ENCODE measurements at regions not wholly inside any gene's neighbourhood (a gene's known extent, or its start where the extent isn't known, plus 50 kb on each side); places are given as distances from the start of the nearest gene placed in this dataset.

GRCh38 chr3:165406425-165406824 lies 210.2 kb upstream of the SLITRK3 start:
- H3K4me3 ChIP-seq (ENCODE audit: low read depth, poor library complexity, severe bottlenecking) = no peak overlapping the region
- no peak for DNase-seq (ENCODE audit: low spot score in 2 of 2)
- TF ChIP-seq POLR2A (IDR thresholded peaks at IDR 0.05) (no peak), CTCF (IDR thresholded peaks at IDR 0.05) (no peak)
- 92 to 95% methylated on average over 2 of the region's 2 CpGs for WGBS, 2 donors
- intact Hi-C loops (cut with DNase I; ENCODE audit: low total_unique reads) = no loop called here

GRCh38 chr3:165404357-165405027 lies 208.3 kb upstream of the SLITRK3 start:
- no peak for TF ChIP-seq CTCF (IDR thresholded peaks at IDR 0.05)
- TF ChIP-seq POLR2A (IDR thresholded peaks at IDR 0.05) = no peak
- intact Hi-C loops (cut with DNase I; ENCODE audit: low total_unique reads) = no loop called here
- 92 to 97% methylated on average over 4 of the region's 4 CpGs for WGBS, 2 donors
- no peak for DNase-seq (ENCODE audit: low spot score in 2 of 2)
- no peak overlapping the region for H3K4me3 ChIP-seq (ENCODE audit: low read depth, poor library complexity, severe bottlenecking)

GRCh38 chr3:165403666-165404065 lies 207.5 kb upstream of the SLITRK3 start:
- TF ChIP-seq CTCF (IDR thresholded peaks at IDR 0.05) = no peak
- no peak for TF ChIP-seq POLR2A (IDR thresholded peaks at IDR 0.05)
- no peak overlapping the region for H3K4me3 ChIP-seq (ENCODE audit: low read depth, poor library complexity, severe bottlenecking)
- DNase-seq (ENCODE audit: low spot score in 2 of 2) = no peak
- intact Hi-C loops (cut with DNase I; ENCODE audit: low total_unique reads) = no loop called here
- WGBS, 2 donors = 57 to 91% methylated on average over 4 of the region's 4 CpGs

- WGBS, 2 donors = 85 to 91% methylated on average over 1 of the region's 1 CpG
- no peak overlapping the region for H3K4me3 ChIP-seq (ENCODE audit: low read depth, poor library complexity, severe bottlenecking)
- TF ChIP-seq POLR2A (IDR thresholded peaks at IDR 0.05) (no peak), CTCF (IDR thresholded peaks at IDR 0.05) (no peak)
- intact Hi-C loops (cut with DNase I; ENCODE audit: low total_unique reads) = no loop called here
- no peak for DNase-seq (ENCODE audit: low spot score in 2 of 2)
These were observed 199.0 kb upstream of the SLITRK3 start for GRCh38 chr3:165395188-165395587.

- DNase-seq (ENCODE audit: low spot score in 2 of 2) = no peak
- intact Hi-C loops (cut with DNase I; ENCODE audit: low total_unique reads) = no loop called here
- no peak for TF ChIP-seq POLR2A (IDR thresholded peaks at IDR 0.05)
- TF ChIP-seq CTCF (IDR thresholded peaks at IDR 0.05) = no peak
- WGBS, 2 donors = 91 to 100% methylated on average over 1 of the region's 1 CpG
- H3K4me3 ChIP-seq (ENCODE audit: low read depth, poor library complexity, severe bottlenecking) = no peak overlapping the region
These were observed 197.3 kb upstream of the SLITRK3 start for GRCh38 chr3:165393461-165393860.

GRCh38 chr3:165390166-165390565 lies 194.0 kb upstream of the SLITRK3 start:
- TF ChIP-seq CTCF (IDR thresholded peaks at IDR 0.05) (no peak), POLR2A (IDR thresholded peaks at IDR 0.05) (no peak)
- DNase-seq (ENCODE audit: low spot score in 2 of 2) = no peak
- intact Hi-C loops (cut with DNase I; ENCODE audit: low total_unique reads) = no loop called here
- H3K4me3 ChIP-seq (ENCODE audit: low read depth, poor library complexity, severe bottlenecking) = no peak overlapping the region
- 76 to 84% methylated on average over 3 of the region's 3 CpGs for WGBS, 2 donors

Measured in lower leg skin (tissue), 4 donors.